Esophagus (tissue), 2 donors: ENCODE measurements at regions not wholly inside any gene's neighbourhood (a gene's known extent, or its start where the extent isn't known, plus 50 kb on each side); places are given as distances from the start of the nearest gene placed in this dataset.

Experiments used
- H3K27ac ChIP-seq, 2 donors: one replicate each; pipeline ENCODE4 v1.5.1; 2013; ENCODE audit warnings: low read depth in 2 of 2, mild to moderate bottlenecking in 2 of 2, inconsistent platforms in 1 of 2, low read length in 1 of 2, moderate library complexity in 1 of 2
- H3K27me3 ChIP-seq, 2 donors: one replicate each; pipeline ENCODE4 v1.6.1; 2013; ENCODE audit warnings: low read length in 2 of 2, control low read depth in 1 of 2, mild to moderate bottlenecking in 1 of 2; ENCODE audit not compliant: insufficient read depth in 2 of 2, control insufficient read depth in 1 of 2
- H3K36me3 ChIP-seq, 2 donors: one replicate each; pipeline ENCODE4 v1.6.1; 2013; ENCODE audit warnings: low read length in 1 of 2; ENCODE audit not compliant: control insufficient read depth in 2 of 2, insufficient read depth in 2 of 2
- H3K4me1 ChIP-seq, 2 donors: one replicate each; pipeline ENCODE4 v1.6.1; 2013; ENCODE audit warnings: low read length in 1 of 2; ENCODE audit not compliant: control insufficient read depth in 2 of 2, insufficient read depth in 2 of 2
- H3K4me3 ChIP-seq, 2 donors: one replicate each; pipeline ENCODE4 v1.5.1; 2013; ENCODE audit warnings: low read length in 2 of 2, mild to moderate bottlenecking in 2 of 2, low read depth in 1 of 2, moderate library complexity in 1 of 2
- H3K9me3 ChIP-seq, 2 donors: one replicate each; pipeline ENCODE4 v1.6.1; 2013; ENCODE audit warnings: mild to moderate bottlenecking in 2 of 2, low read depth in 1 of 2, low read length in 1 of 2, moderate library complexity in 1 of 2; ENCODE audit not compliant: control insufficient read depth in 2 of 2, insufficient read depth in 1 of 2
- WGBS, 2 donors: extraction: QIAGEN DNeasy Blood & Tissue Kit; methylation state at CpG; one replicate each; pipeline ENCODE4 v1.1.7; 2013; 5-methylcytosine and 5-hydroxymethylcytosine counted together
- donor health status: healthy with polysubstance abuse.
- donor health status: Bipolar disorder and iron deficiency.

DNA sequence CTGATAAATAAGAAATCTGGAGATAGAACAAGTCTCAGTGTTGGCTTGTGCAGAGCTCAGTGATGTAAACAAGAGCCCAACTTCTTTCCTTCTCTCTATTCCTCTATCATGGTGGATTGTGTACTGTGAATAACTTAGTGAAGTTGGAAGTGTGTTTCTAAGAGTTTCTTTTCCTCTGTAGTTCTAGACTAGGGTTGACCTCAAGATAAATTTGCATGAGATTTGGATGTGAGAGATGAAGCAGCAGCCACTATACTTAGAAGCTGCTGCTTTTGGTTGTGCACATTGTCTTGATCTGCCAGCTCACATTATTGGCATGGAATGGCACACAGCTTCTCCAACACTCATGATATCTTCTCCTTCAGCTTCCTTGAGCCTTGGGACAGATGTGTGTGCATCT lies 198.9 kb upstream of the ZP4 start:
- Histone ChIP-seq H3K9me3 (no peaks in the 10 kb centered on the region), H3K36me3 (no peaks in the 10 kb centered on the region), H3K4me3 (no peak overlapping the region), H3K27ac (no peak overlapping the region), H3K27me3 (no peaks in the 10 kb centered on the region), H3K4me1 (no peaks in the 10 kb centered on the region)

DNA sequence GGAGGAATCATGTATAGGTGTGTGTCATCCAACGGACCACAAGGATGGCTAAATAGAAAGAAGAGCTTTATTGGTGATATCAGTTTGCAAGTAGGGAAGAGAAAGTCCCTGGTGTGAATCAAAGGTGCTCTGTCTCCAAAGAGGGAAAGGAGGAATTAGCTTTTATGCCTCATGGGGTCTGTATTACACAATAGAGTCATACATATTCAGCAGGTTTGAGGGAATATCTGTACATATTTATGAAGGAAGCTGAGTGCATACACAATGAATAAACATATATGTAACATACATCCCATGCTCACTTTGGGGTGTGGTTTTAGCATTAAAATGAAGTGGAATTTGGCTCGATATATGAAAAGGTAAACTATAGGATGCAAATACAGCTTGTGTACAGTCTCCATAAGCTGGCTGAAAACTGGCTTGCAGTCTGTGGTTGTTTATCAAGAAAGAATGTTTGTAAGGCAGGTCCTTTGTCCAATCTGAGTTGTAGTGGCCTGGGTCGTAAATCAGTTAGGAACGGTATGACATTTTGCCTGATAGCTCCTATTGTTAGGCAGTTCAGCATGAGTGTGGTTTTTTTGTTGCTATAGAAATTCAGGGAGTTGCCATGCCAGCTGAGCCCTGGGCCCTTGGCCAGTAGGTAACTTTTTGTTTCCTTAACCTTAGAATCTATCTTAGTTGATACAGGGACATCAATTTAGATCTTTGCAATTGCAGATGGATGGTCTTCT lies 198.0 kb upstream of the ZP4 start:
- WGBS, 2 donors: 50 to 57% methylated on average over 4 of the region's 4 CpGs
- Histone ChIP-seq H3K4me3 (no peak overlapping the region), H3K9me3 (no peaks in the 10 kb centered on the region)

DNA sequence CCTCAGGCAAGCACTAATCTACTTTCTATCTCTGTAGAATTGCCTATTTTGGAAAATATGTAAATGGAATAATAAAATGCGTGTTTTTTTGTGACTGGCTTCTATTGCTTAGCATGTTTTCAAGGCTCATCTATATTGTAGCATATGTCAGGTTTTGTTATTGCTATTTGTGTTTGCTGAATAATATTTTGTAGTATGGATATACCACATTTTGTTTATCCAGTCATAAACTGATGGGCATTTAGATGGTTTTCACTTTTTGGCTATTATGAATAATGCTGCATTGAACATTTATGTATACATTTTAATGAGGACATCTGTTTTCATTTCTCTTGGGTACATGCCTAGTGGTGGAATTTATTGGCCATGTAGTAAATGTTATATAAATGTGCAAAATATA lies 183.3 kb upstream of the ZP4 start:
- peaks cover 2 to 3% of the 10 kb centered on the region in 2 donors for H3K9me3 ChIP-seq
- no peaks in the 10 kb centered on the region for H3K36me3 ChIP-seq
- H3K27me3 ChIP-seq: no peaks in the 10 kb centered on the region
- WGBS, 2 donors: 67 to 72% methylated on average over 1 of the region's 1 CpG
- no peak overlapping the region for H3K27ac ChIP-seq
- no peaks in the 10 kb centered on the region for H3K4me1 ChIP-seq
- H3K4me3 ChIP-seq: no peak overlapping the region

More for the DNA sequence above, 198.0 kb upstream of the ZP4 start:
- Histone ChIP-seq H3K4me1 (no peaks in the 10 kb centered on the region), H3K27me3 (no peaks in the 10 kb centered on the region), H3K36me3 (no peaks in the 10 kb centered on the region), H3K27ac (no peak overlapping the region)

DNA sequence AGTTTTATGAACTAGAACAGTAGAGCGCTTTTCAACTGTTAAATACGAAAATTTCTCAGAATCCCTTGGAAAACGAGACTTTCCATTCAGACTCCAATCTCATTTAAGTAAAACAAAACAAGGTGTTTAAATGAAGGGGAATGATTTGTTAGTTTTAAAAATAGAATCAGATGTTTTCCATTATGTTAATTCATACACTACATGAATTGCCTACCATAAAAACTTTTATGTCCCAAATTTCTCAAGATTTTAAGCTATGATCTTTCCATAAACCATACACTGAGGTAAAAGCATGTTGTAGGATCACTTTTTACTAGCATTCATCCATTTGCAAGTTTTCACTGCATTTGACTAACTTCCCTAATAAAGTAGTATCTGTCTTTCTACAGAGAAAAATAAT lies 180.3 kb upstream of the ZP4 start:
- Histone ChIP-seq H3K9me3 (peaks cover 2 to 3% of the 10 kb centered on the region in 2 donors), H3K4me3 (no peak overlapping the region), H3K4me1 (no peaks in the 10 kb centered on the region), H3K27ac (no peak overlapping the region), H3K36me3 (no peaks in the 10 kb centered on the region), H3K27me3 (no peaks in the 10 kb centered on the region)
- WGBS, 2 donors: 87 to 89% methylated on average over 3 of the region's 3 CpGs

DNA sequence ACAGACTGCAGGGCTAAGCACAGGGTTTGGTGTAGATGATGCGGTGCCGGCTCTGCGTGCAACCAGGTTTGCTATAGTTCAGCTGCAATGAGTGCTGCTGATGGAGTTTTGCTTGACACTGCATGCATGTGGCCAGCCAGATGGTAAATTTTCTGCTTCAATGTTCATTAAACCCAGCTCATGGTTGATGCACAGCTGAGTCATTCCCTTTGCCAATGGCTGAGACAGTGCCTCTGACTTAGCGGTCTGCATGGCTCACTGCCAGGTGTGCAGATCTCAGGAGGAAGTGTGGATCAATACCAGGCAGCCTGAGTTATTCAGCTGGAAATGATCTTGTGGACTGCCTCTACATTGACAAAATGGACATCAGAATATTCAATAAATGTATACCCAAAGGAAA lies 172.7 kb upstream of the ZP4 start:
- Histone ChIP-seq H3K9me3 (no peaks in the 10 kb centered on the region), H3K4me1 (peaks cover 0 to 8% of the 10 kb centered on the region in 2 donors), H3K27ac (no peak overlapping the region), H3K36me3 (no peaks in the 10 kb centered on the region), H3K27me3 (no peaks in the 10 kb centered on the region), H3K4me3 (no peak overlapping the region)
- 65 to 73% methylated on average over 4 of the region's 4 CpGs for WGBS, 2 donors

DNA sequence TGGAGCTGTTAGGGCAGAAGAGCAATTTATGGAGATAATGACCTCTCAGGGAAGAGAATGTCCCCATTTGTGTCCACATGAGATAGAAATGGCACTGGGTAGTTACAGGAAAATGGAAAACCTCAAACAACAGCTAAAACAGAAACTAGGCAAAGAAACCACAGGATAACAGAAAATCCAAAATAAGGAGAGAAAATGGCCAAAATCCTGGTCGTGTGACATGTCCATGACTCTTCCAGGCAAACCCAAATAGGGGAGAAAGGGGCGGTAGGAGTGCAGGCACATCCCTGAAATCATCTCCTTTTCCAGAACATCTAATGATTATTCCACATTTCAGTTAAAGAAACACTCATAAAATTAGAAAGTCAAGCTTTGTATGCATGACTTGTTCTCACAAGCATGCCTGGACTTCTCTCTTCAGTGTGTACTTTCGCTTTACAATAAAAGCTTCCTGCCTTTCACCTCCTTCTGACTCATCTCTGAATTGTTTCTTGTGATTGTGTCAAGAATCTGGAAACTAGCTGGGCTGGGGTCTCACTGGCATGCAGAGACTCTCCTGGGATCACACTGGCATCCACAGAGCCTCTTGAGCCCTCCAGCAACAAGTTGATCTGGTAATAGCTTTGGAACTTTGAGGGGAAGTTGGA lies 171.4 kb upstream of the ZP4 start:
- Histone ChIP-seq H3K27ac (peak overlapping the region in 1 of 2 donors; percentile 66), H3K36me3 (no peaks in the 10 kb centered on the region)
- WGBS, 2 donors: 54 to 57% methylated on average over 3 of the region's 3 CpGs

DNA sequence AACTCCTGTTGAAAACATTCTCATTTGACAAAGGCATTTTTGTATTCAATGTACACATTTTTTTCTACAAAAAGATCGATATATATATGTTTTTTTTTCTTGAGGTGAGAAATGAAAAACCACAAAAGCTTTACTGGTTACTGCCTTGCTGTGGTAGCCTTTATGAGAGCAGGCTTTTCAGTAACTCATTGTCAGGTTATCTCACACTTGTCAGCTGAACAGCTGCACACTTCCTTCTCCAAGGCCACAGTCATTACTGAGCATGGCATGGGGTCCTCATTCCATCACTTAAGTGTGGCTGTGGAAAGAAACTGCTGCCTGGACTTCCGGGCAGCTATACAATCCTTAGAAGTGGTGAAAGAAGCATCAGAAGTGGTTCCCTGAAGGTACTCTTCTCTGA lies 169.3 kb upstream of the ZP4 start:
- WGBS, 2 donors: 53 to 59% methylated on average over 2 of the region's 2 CpGs

More for the DNA sequence above, 171.4 kb upstream of the ZP4 start:
- Histone ChIP-seq H3K27me3 (no peaks in the 10 kb centered on the region), H3K9me3 (no peaks in the 10 kb centered on the region), H3K4me3 (no peak overlapping the region), H3K4me1 (peaks cover 0 to 8% of the 10 kb centered on the region in 2 donors)

DNA sequence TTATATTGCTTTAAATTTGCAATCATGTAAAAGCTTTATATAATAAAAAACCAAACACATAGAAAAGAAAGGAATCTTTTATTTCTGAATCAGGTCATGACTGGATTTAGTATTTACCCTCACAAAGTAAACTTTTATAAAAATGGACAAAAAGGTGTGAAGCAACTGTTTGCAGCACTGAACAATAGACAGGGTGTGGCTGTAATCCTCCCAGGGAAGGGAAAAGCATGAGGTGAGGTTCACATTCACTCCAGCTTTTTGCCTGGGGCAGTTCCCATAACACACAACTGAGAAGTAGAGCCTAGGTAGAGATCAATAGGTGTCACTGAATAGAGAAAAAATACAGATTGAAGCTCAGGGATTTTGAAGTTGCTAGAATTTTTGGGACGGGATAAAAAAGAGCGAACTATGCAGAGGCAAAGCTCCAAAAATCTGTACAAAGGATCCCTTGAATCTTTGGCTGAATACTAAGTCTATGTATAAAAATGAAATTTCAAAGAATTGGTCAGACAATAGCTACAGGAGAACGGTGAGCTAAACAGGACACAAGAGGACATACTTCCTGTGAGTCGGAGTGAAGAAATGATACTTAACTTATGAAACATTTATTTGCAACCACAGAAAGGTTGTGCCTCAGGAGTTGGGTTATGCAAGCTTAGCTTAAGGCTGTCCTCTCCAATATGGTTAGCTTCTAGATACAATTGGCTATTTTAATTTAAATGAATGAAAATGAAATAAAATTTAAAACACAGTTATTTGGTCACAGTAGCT lies 162.0 kb upstream of the ZP4 start:
- H3K4me1 ChIP-seq: peaks cover 0 to 4% of the 10 kb centered on the region in 2 donors
- no peaks in the 10 kb centered on the region for H3K36me3 ChIP-seq
- H3K27me3 ChIP-seq: no peaks in the 10 kb centered on the region
- H3K9me3 ChIP-seq: peaks cover 0 to 4% of the 10 kb centered on the region in 2 donors
- H3K4me3 ChIP-seq: no peak overlapping the region
- H3K27ac ChIP-seq: peak overlapping the region in 1 of 2 donors; percentile 11
- 49 to 72% methylated on average over 4 of the region's 4 CpGs for WGBS, 2 donors

More for the DNA sequence above, 169.3 kb upstream of the ZP4 start:
- no peaks in the 10 kb centered on the region for H3K36me3 ChIP-seq
- H3K27me3 ChIP-seq: no peaks in the 10 kb centered on the region
- peaks cover 0 to 8% of the 10 kb centered on the region in 2 donors for H3K4me1 ChIP-seq
- no peak overlapping the region for H3K4me3 ChIP-seq
- H3K9me3 ChIP-seq: no peaks in the 10 kb centered on the region
- no peak overlapping the region for H3K27ac ChIP-seq

DNA sequence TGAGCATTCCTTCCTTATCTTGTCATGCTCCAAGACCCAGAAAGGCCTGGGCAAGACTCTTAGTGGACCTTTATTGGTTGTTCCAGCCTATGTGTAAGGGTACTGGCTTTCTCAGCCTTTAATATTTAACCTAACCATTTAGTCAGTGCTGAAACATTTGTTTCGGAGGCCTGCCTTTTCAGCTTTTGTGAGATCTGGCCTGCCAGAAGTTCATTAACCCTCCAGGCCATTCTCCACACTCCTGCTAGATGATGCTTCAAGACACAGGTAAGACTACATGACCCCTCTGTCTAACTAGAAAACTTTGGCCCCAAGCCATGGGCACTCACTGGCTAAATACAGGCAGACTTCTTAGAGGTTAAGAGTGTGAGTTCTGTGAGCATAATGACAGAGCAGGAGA lies 138.4 kb upstream of the ZP4 start:
- Histone ChIP-seq H3K27ac (no peak overlapping the region), H3K27me3 (no peaks in the 10 kb centered on the region), H3K36me3 (no peaks in the 10 kb centered on the region), H3K9me3 (peaks cover 0 to 2% of the 10 kb centered on the region in 2 donors), H3K4me3 (no peak overlapping the region), H3K4me1 (no peaks in the 10 kb centered on the region)
- WGBS, 2 donors: 80 to 96% methylated on average over 1 of the region's 1 CpG
